Stimulated activated CD8-positive, alpha-beta memory T cell treated with anti-CD3 and anti-CD28 coated beads, Interleukin-7, amount 100 ng/mL, for 48 hours (primary cell): ENCODE measurements at regions not wholly inside any gene's neighbourhood (a gene's known extent, or its start where the extent isn't known, plus 50 kb on each side); places are given as distances from the start of the nearest gene placed in this dataset.
"Not testable (repeated sequence)": the region's sequence is repeated elsewhere in the genome, so short reads cannot be mapped to it uniquely, and the experiment has no call there.

ENCODE experiments used
- DNase-seq, 2 donors: peaks; one replicate each; pipeline ENCODE4 v3.0.0-alpha.2; 2020; ENCODE audit warnings: low read depth in 1 of 2; ENCODE audit errors: extremely low read depth in 1 of 2

GRCh38 chr14:83017296-83017695 lies 1483.6 kb upstream of the SEL1L start:
- no peak for DNase-seq

- DNase-seq: no peak
These were observed 1486.2 kb upstream of the SEL1L start for GRCh38 chr14:83019744-83020414.

- DNase-seq: no peak
These were observed 1487.7 kb upstream of the SEL1L start for GRCh38 chr14:83021323-83021722.

GRCh38 chr14:83023369-83023768 lies 1489.7 kb upstream of the SEL1L start:
- DNase-seq: no peak

GRCh38 chr14:83041224-83041623 lies 1507.6 kb upstream of the SEL1L start:
- DNase-seq: no peak

- no peak for DNase-seq
These were observed 1509.2 kb upstream of the SEL1L start for GRCh38 chr14:83042858-83043257.

GRCh38 chr14:83044001-83044400 lies 1510.3 kb upstream of the SEL1L start:
- no peak for DNase-seq

GRCh38 chr14:83047059-83047830 lies 1513.6 kb upstream of the SEL1L start:
- DNase-seq: no peak

- no peak for DNase-seq
These were observed 1519.5 kb upstream of the SEL1L start for GRCh38 chr14:83053022-83053710.

- DNase-seq: no peak
These were observed 1524.4 kb upstream of the SEL1L start for GRCh38 chr14:83058068-83058467.

GRCh38 chr14:83071888-83072501 lies 1538.3 kb upstream of the SEL1L start:
- DNase-seq: no peak

- no peak for DNase-seq
These were observed 1551.5 kb upstream of the SEL1L start for GRCh38 chr14:83085136-83085535.

- no peak for DNase-seq
These were observed 1552.1 kb upstream of the SEL1L start for GRCh38 chr14:83085725-83086124.

- DNase-seq: not testable (repeated sequence)
These were observed 1558.6 kb upstream of the SEL1L start for GRCh38 chr14:83091991-83092956.

- DNase-seq: no peak
These were observed 1562.4 kb upstream of the SEL1L start for GRCh38 chr14:83096092-83096491.

GRCh38 chr14:83101846-83102245 lies 1568.2 kb upstream of the SEL1L start:
- no peak for DNase-seq

GRCh38 chr14:83118029-83118428 lies 1584.4 kb upstream of the SEL1L start:
- DNase-seq: no peak

GRCh38 chr14:83120187-83120586 lies 1586.5 kb upstream of the SEL1L start:
- DNase-seq: no peak

- no peak for DNase-seq
These were observed 1592.4 kb upstream of the SEL1L start for GRCh38 chr14:83126076-83126475.

GRCh38 chr14:83128783-83129182 lies 1595.1 kb upstream of the SEL1L start:
- no peak for DNase-seq
